ENCODE measurements at regions not wholly inside any gene's neighbourhood (a gene's known extent, or its start where the extent isn't known, plus 50 kb on each side); places are given as distances from the start of the nearest gene placed in this dataset.

DNA sequence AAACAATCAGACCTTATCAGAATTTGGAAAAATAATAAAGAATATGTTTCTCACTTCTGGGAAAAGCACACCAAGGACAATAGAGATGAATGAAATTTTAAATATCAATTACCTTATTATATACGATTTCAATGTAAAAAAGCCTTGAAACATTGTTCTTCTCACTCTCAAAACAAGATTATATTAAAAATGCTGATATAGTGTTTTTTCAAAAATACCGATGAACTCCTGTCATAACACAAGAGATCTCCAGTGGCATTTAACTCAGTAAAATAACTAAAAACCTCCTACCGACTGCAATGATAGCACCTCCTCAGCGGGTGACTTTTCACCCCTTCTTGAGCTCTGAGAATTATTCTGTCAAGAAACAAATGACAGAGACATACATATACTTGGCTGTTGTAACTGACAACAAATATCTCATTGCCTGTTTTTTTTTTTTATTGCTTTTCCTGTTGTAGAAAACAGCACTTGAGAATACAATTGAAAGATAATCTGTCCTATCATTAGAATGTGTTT is 1237.3 kb downstream of the C4orf33 start:
- TF ChIP-seq, protein P1, sequence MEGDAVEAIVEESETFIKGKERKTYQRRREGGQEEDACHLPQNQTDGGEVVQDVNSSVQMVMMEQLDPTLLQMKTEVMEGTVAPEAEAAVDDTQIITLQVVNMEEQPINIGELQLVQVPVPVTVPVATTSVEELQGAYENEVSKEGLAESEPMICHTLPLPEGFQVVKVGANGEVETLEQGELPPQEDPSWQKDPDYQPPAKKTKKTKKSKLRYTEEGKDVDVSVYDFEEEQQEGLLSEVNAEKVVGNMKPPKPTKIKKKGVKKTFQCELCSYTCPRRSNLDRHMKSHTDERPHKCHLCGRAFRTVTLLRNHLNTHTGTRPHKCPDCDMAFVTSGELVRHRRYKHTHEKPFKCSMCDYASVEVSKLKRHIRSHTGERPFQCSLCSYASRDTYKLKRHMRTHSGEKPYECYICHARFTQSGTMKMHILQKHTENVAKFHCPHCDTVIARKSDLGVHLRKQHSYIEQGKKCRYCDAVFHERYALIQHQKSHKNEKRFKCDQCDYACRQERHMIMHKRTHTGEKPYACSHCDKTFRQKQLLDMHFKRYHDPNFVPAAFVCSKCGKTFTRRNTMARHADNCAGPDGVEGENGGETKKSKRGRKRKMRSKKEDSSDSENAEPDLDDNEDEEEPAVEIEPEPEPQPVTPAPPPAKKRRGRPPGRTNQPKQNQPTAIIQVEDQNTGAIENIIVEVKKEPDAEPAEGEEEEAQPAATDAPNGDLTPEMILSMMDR (IDR thresholded peaks at IDR 0.05) = no peak
- no peak for TF ChIP-seq POLR2A (IDR thresholded peaks at IDR 0.05)
